ENCODE measurements at regions not wholly inside any gene's neighbourhood (a gene's known extent, or its start where the extent isn't known, plus 50 kb on each side); places are given as distances from the start of the nearest gene placed in this dataset.

DNA sequence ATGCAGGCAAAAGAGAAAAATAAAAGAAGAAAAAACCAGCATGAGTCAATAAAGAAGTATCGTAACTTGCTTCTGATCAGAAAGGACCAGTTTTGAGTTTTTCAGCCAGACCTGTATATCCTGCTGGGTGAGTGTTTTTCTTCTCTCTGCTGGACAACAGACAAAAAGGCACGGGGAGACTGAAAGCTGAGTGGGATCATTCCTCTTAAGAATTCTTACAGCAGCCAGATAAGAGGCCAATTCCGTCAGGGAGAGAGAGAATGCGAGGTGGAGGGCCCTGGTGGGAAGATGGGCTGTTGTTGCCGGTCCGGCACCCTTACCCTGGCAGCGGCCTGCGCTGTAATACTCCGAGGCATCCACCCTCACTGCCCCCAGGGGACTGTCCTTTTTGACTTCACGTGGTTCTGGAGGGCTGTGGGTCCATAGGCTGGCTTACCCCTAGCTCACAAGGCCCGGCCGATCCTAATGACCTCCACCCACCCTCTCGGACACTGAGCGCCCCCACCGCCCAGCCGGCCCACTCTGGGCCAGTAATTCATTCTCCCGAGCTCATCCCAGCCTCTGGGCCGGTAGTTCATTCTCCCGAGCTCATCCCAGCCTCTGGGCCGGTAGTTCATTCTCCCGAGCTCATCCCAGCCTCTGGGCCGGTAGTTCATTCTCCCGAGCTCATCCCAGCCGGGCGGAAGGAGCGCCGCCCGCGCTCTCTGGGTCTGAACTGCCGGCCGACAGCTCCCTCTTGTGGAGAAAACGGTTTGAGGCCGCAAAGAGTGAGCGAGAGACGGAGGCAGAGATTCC is 118.3 kb upstream of the SIRPA start (continued):
- TF ChIP-seq, protein P1, sequence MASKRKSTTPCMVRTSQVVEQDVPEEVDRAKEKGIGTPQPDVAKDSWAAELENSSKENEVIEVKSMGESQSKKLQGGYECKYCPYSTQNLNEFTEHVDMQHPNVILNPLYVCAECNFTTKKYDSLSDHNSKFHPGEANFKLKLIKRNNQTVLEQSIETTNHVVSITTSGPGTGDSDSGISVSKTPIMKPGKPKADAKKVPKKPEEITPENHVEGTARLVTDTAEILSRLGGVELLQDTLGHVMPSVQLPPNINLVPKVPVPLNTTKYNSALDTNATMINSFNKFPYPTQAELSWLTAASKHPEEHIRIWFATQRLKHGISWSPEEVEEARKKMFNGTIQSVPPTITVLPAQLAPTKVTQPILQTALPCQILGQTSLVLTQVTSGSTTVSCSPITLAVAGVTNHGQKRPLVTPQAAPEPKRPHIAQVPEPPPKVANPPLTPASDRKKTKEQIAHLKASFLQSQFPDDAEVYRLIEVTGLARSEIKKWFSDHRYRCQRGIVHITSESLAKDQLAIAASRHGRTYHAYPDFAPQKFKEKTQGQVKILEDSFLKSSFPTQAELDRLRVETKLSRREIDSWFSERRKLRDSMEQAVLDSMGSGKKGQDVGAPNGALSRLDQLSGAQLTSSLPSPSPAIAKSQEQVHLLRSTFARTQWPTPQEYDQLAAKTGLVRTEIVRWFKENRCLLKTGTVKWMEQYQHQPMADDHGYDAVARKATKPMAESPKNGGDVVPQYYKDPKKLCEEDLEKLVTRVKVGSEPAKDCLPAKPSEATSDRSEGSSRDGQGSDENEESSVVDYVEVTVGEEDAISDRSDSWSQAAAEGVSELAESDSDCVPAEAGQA (IDR thresholded peaks at IDR 0.05; ENCODE audit: low read depth), result no peak; the same call in 1 of the 2 replicates
- TF ChIP-seq, protein P1 (CRISPR knock-in tag; IDR thresholded peaks at IDR 0.05; ENCODE audit: borderline replicate concordance), result no peak; the same call in 1 of the 2 replicates
- TF ChIP-seq, protein P2, sequence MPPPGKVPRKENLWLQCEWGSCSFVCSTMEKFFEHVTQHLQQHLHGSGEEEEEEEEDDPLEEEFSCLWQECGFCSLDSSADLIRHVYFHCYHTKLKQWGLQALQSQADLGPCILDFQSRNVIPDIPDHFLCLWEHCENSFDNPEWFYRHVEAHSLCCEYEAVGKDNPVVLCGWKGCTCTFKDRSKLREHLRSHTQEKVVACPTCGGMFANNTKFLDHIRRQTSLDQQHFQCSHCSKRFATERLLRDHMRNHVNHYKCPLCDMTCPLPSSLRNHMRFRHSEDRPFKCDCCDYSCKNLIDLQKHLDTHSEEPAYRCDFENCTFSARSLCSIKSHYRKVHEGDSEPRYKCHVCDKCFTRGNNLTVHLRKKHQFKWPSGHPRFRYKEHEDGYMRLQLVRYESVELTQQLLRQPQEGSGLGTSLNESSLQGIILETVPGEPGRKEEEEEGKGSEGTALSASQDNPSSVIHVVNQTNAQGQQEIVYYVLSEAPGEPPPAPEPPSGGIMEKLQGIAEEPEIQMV (CRISPR knock-in tag; IDR thresholded peaks at IDR 0.05; ENCODE audit: low read depth), result 0 out of 2 replicates have a peak, but pooled peaks have one; percentile 81
- TF ChIP-seq, protein P3, sequence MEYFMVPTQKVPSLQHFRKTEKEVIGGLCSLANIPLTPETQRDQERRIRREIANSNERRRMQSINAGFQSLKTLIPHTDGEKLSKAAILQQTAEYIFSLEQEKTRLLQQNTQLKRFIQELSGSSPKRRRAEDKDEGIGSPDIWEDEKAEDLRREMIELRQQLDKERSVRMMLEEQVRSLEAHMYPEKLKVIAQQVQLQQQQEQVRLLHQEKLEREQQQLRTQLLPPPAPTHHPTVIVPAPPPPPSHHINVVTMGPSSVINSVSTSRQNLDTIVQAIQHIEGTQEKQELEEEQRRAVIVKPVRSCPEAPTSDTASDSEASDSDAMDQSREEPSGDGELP (IDR thresholded peaks at IDR 0.05; ENCODE audit: borderline replicate concordance, low read depth), result no peak
- TF ChIP-seq, protein P4, sequence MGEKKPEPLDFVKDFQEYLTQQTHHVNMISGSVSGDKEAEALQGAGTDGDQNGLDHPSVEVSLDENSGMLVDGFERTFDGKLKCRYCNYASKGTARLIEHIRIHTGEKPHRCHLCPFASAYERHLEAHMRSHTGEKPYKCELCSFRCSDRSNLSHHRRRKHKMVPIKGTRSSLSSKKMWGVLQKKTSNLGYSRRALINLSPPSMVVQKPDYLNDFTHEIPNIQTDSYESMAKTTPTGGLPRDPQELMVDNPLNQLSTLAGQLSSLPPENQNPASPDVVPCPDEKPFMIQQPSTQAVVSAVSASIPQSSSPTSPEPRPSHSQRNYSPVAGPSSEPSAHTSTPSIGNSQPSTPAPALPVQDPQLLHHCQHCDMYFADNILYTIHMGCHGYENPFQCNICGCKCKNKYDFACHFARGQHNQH (CRISPR knock-in tag; IDR thresholded peaks at IDR 0.05), result peak; percentile 96
- TF ChIP-seq IKZF1 (IDR thresholded peaks at IDR 0.05) (no peak), MIER2 (CRISPR knock-in tag; IDR thresholded peaks at IDR 0.05) (peak; percentile 73; the same call in 1 of the 2 replicates), YY1 (IDR thresholded peaks at IDR 0.05; ENCODE audit: insufficient read depth, insufficient replicate concordance, low read depth, low read length) (peak; percentile 78), ZNF562 (CRISPR knock-in tag; IDR thresholded peaks at IDR 0.05; ENCODE audit: borderline replicate concordance) (no peak), HNRNPK (IDR thresholded peaks at IDR 0.05; ENCODE audit: low read depth, low read length, poor library complexity, severe bottlenecking) (no peak), SNAPC2 (CRISPR knock-in tag; IDR thresholded peaks at IDR 0.05) (peak; percentile 94)
- TF ChIP-seq, protein P5, sequence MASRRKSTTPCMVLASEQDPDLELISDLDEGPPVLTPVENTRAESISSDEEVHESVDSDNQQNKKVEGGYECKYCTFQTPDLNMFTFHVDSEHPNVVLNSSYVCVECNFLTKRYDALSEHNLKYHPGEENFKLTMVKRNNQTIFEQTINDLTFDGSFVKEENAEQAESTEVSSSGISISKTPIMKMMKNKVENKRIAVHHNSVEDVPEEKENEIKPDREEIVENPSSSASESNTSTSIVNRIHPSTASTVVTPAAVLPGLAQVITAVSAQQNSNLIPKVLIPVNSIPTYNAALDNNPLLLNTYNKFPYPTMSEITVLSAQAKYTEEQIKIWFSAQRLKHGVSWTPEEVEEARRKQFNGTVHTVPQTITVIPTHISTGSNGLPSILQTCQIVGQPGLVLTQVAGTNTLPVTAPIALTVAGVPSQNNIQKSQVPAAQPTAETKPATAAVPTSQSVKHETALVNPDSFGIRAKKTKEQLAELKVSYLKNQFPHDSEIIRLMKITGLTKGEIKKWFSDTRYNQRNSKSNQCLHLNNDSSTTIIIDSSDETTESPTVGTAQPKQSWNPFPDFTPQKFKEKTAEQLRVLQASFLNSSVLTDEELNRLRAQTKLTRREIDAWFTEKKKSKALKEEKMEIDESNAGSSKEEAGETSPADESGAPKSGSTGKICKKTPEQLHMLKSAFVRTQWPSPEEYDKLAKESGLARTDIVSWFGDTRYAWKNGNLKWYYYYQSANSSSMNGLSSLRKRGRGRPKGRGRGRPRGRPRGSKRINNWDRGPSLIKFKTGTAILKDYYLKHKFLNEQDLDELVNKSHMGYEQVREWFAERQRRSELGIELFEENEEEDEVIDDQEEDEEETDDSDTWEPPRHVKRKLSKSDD (CRISPR knock-in tag; IDR thresholded peaks at IDR 0.05; ENCODE audit: low read depth), result no peak
- TF ChIP-seq, protein P6, sequence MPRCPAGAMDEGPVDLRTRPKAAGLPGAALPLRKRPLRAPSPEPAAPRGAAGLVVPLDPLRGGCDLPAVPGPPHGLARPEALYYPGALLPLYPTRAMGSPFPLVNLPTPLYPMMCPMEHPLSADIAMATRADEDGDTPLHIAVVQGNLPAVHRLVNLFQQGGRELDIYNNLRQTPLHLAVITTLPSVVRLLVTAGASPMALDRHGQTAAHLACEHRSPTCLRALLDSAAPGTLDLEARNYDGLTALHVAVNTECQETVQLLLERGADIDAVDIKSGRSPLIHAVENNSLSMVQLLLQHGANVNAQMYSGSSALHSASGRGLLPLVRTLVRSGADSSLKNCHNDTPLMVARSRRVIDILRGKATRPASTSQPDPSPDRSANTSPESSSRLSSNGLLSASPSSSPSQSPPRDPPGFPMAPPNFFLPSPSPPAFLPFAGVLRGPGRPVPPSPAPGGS (CRISPR knock-in tag; IDR thresholded peaks at IDR 0.05), result peak; percentile 87; the same call in 1 of the 2 replicates

Measured in HepG2 (cell line).